ENCODE measurements at regions not wholly inside any gene's neighbourhood (a gene's known extent, or its start where the extent isn't known, plus 50 kb on each side); places are given as distances from the start of the nearest gene placed in this dataset.
"Not testable (repeated sequence)": the region's sequence is repeated elsewhere in the genome, so short reads cannot be mapped to it uniquely, and the experiment has no call there.

GRCh38 chr14:85060121-85060520, 469.8 kb upstream of the FLRT2 start:
- DNase-seq, result no peak

GRCh38 chr14:85061256-85061655, 468.7 kb upstream of the FLRT2 start:
- no peak for DNase-seq

GRCh38 chr14:85063747-85064146, 466.2 kb upstream of the FLRT2 start:
- DNase-seq, result no peak

GRCh38 chr14:85071447-85071846, 458.5 kb upstream of the FLRT2 start:
- DNase-seq, result no peak

DNA sequence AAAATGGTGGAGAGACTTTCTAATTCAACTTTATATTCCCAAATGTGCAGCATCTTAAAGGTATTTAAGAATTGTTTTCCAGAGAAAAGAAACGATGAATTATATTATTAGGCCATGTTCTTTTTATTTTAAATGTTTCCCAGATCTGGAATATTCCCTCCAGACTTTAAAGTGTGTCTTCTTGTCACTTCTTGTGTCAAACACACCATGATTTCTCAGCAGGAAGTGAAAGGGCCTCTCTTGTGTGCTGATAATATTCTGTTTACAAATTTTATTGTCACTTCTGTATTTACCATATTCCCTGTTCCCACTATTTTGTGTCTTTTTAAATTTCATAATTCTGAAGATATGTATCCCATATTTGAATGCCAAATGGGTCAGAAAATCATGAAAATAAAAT, 455.0 kb upstream of the FLRT2 start:
- no peak for DNase-seq

- DNase-seq, result no peak
Observed at GRCh38 chr14:85075694-85076476, 454.1 kb upstream of the FLRT2 start.

- not testable (repeated sequence) for DNase-seq
Observed at GRCh38 chr14:85077716-85078115, 452.2 kb upstream of the FLRT2 start.

DNA sequence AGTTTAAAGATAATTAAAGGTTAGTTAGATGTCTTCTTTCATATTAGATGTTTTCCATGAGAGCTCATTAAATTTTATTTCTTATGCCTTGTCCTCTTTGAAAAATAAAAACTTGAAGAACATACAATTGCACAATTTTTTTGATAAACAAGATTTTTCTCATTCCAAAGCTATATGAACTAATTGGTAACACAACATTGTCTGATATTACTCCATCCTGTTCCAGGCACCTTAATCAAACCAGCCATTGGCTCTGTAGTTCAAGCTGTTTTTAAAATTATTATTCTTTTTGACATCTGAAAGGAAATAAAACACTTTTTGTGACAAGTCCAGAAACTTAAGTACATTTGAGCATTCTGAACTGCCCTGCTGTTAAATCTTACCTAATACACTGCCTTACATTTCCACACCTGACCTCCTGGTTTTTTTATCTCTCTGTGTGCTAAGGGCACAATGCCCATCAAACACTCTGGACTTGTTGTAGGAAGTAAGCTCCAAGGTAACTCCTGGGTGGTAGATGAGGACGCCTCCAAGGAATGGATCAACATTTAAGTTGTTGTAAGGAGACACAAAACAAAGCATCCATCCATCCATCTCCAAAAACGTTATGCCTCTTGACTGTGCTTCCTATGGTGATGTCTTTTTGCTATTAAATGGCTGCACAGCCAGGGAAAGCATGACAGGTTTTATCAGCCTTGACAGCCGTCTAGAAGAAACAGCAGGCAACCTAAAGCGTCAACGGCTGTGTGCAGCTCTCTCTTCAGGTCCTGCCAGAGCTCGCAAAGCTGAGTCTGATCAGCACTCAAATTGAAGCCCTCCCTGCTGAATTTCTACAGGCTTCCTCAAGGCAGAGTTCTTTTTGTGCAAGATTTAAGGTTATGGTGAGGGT, 449.9 kb upstream of the FLRT2 start:
- no peak for DNase-seq

DNA sequence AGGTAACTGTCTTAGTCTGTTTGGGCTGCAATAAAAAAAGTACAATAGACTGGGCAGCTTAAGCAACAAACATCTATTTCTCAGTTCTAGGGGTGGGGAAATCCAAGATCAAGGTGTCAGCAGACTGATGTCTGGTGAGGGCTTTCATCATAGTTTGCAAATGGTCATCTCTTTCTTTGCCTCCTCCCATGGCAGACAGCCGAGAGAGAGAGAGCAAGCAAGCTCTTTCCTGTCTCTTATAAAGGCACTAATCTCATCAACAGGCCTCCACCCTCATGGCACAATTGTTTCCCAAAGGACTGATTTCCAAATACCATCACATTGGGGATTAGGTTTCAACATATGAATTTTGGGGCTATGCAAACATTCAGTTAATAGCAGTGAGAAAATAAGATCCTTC, 445.6 kb upstream of the FLRT2 start:
- no peak for DNase-seq

DNA sequence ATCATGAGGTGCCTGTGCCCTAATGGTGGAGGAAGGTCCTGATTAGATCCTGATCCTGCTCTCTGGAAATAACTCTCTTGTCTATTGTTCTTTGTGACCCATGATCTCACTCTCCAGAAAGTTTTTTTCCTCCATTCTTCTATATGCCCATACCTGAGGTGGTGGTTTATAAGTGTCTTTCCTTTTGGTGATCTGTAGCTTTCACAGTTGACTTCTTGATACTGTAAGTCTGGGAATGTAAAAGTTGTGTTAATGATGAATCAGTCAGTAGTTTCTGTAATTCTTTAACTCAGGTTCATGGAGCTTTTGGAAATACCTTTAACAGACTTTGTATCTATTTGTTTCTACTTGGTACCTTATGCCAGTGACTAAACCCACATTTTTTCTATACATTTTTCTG, 444.0 kb upstream of the FLRT2 start:
- DNase-seq, result no peak

DNA sequence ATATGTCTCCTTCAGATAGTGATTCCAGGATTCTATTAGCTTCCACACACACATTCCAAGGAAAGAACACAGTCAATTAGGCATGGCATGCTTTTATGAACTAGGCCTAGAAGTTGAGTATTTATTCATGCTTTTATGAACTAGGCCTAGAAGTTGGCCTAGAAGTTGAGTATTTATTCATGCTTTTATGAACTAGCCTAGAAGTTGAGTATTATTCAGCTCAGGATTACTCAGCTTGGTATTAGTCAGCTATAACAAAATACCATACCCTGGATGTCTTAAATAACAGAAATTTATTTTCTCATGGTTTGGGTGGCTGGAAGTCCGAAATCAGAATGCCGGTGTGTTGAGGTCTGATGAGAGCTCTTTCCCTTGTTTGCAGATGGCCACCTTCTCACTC, 442.7 kb upstream of the FLRT2 start:
- no peak for DNase-seq

DNA sequence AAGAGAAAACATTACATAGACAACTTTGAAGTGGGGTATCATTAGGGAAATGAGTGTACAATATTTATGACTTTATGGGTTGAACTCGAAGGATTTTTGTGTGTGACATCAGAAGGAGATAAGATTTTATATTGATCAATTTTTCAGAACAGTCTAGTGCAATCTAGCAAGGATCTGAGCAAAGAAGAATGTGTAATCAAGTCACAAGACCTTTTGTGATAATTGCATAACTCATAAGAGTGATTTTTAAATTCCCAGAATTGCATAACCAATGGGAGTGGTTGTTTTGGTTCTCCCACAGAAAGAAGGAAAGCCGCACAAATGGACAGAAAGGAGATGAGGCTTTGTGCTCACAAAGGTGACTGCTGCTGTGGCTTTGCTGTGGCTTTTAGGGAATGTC, 441.8 kb upstream of the FLRT2 start:
- DNase-seq, result no peak

DNA sequence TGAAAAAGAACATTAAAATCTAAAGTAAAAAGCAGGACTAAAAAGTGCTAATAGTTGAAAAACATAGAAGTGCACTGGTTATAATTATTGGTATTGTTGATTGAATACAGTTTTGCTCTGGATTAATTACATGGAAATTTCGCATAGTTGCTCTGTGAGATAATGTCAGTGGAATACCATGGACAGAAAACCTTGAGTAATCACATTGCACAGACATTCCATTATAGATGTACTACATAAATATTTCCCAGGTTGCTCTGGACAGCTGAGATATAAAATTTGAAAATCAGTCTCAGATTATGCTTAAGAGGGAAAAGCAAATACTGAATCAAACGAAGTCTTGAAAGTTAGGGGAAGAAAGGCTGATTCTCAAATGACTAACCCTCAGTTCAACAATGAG, 439.3 kb upstream of the FLRT2 start:
- DNase-seq, result no peak

DNA sequence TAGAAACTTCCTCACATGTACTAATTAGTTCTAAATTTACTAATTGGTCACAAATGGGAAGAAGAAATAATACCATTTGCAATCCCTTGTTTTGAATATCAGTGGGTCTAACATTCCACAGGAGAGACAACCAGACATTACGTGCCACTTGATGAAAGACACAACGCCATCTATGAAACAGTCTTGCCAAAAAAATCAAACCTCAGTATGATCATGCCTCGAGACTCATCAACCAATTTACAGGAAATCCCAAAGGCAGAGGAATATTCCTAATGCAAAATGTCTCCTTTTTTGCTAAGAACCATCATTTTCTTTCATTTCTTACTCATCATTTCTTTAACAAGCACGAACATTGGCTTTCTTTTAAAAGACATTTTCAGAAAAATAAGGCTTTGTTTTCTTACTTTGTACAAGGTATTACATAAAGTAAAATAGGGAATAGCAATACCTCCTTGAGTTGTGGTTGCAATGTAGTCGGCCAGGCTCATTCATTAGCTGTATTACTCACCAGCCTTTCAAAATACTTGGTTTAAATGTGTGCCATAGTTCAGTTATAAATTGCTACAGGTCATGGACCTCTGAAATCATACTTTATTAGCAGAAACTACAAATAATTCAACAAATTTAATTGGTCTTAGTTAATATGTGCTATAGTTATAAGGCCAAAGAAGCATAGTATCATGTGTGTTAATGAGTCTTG, 436.2 kb upstream of the FLRT2 start:
- DNase-seq, result no peak

DNA sequence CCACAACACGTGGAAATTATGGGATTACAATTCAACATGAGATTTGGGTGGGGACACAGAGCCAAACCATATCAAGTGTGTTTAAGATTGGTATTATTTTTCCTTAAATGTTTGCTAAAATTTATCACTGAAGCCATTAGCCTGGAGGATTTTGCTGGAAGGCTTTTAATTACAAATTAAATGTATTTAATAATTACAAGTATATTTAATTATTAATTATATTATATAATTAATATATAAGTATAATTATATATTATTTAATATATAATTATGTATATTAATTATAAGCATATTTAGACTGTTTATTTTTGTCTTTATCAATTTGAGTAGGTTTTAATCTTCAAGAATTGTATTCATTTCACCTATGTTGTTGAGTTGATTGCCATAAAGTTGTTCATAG, 427.4 kb upstream of the FLRT2 start:
- DNase-seq, result no peak

DNA sequence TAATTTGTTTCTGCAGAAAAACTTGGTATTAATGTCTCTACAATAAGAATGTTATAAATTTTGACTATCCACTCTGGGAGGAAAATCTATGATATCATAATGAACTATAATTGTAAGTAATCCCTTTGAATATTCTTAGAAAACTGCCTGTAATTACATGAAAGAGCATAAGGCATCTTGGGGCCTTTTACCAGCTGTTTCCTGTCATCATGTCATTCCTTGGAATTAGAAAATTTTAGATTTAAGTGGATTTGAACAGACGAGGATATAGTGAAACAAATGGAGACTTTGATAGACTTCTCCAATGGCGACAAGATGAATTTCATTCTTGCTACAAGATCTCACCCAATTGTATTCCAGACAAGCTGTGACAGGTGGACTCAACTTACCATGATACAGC, 423.4 kb upstream of the FLRT2 start:
- DNase-seq, result no peak

- DNase-seq, result no peak
Observed at GRCh38 chr14:85112762-85113161, 417.2 kb upstream of the FLRT2 start.

DNA sequence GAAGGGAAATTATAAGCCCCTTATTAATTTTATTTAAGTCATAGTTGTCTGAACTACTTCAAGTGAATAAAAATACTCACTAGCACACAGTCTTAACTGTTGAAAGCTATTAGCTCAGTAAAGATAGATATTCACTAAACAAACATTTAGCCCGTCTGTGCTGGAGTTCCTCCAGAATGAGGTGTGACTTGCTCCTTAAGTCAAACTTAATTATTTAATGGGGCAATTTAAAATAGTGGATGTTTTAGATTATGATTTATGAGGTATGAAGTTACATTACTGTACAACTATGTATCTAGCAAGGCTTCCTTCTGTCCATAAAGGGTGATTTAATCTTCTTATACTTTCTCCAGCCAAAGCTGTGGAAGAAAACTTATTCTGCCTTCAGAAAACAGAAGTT, 414.0 kb upstream of the FLRT2 start:
- no peak for DNase-seq

GRCh38 chr14:85118274-85118673, 411.7 kb upstream of the FLRT2 start:
- DNase-seq, result no peak

GRCh38 chr14:85122690-85123089, 407.3 kb upstream of the FLRT2 start:
- DNase-seq, result no peak

DNA sequence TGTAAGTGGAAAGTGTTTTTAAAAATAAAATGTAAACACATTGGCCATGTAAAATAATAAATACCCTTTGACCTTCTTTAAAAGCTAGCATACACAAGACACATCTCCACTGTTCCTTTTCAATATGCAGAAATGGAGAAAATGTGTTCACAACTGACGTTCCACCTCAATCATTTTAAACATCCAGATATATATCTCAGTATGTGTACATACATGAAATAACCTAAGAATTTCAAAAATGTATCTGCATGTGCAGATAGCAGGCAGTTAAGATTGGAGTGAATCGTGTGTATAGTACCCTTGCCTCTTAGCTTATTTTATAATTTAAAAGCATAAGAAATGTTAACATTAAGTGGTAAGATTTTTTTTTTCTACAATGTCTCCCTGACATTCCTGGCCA, 406.2 kb upstream of the FLRT2 start:
- no peak for DNase-seq

DNA sequence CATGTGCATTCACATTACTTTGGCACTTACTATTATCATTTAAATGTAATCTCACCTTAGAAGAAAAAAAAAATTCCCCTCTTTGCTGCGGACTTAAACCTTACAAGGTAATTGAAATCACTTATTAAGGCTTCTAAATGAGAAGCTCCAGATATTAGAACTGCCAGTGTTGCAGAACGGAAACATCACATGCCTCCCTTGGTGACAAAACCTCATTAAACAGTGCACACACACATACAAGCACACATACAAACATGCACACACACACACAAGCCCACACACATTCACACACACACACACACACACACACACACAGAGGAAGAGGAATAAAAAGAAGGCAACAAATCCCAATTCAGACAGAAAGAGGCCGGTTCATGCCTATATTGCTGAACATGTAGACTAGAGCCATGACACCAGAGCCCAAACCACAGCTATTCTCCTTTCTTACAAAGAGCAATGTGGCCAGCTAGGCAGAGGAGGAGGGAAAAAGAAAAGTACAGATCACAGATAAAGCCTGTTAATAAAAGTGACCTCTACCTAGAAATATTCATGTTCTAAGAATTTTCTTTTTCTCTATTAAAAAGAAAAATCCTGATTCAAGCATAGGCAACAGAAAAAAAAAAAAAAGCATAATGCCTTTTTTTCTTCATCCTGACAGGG, 405.2 kb upstream of the FLRT2 start:
- no peak for DNase-seq

GRCh38 chr14:85125291-85125670, 404.7 kb upstream of the FLRT2 start:
- DNase-seq, result no peak

All from inflammatory macrophage (primary cell).